ENCODE measurements at regions not wholly inside any gene's neighbourhood (a gene's known extent, or its start where the extent isn't known, plus 50 kb on each side); places are given as distances from the start of the nearest gene placed in this dataset.
"Not testable (repeated sequence)": the region's sequence is repeated elsewhere in the genome, so short reads cannot be mapped to it uniquely, and the experiment has no call there.

- DNase-seq = no peak
These were observed 458.9 kb downstream of the PRR16 start for GRCh38 chr5:120923026-120923425.

GRCh38 chr5:120926471-120926870, 462.4 kb downstream of the PRR16 start:
- no peak for DNase-seq

- no peak for DNase-seq
These were observed 463.9 kb downstream of the PRR16 start for GRCh38 chr5:120927950-120928530.

- no peak for DNase-seq
These were observed 468.4 kb downstream of the PRR16 start for GRCh38 chr5:120932480-120932879.

- no peak for DNase-seq
These were observed 469.9 kb downstream of the PRR16 start for GRCh38 chr5:120934031-120934430.

GRCh38 chr5:120936652-120937051, 472.6 kb downstream of the PRR16 start:
- no peak for DNase-seq

GRCh38 chr5:120938604-120939003, 474.5 kb downstream of the PRR16 start:
- no peak for DNase-seq

GRCh38 chr5:120942596-120943350, 478.7 kb downstream of the PRR16 start:
- no peak for DNase-seq

- DNase-seq = not testable (repeated sequence)
These were observed 485.5 kb downstream of the PRR16 start for GRCh38 chr5:120949596-120949995.

- not testable (repeated sequence) for DNase-seq
These were observed 489.3 kb downstream of the PRR16 start for GRCh38 chr5:120953445-120953844.

GRCh38 chr5:120954255-120954654, 490.2 kb downstream of the PRR16 start:
- no peak for DNase-seq

GRCh38 chr5:120955795-120956194, 491.7 kb downstream of the PRR16 start:
- no peak for DNase-seq

GRCh38 chr5:120958877-120959485, 494.9 kb downstream of the PRR16 start:
- DNase-seq = no peak

GRCh38 chr5:120960510-120960909, 496.4 kb downstream of the PRR16 start:
- no peak for DNase-seq

GRCh38 chr5:120967366-120967765, 503.3 kb downstream of the PRR16 start:
- no peak for DNase-seq

GRCh38 chr5:120974690-120975089, 510.6 kb downstream of the PRR16 start:
- DNase-seq = no peak

GRCh38 chr5:120982351-120982750, 518.3 kb downstream of the PRR16 start:
- DNase-seq = no peak

- no peak for DNase-seq
These were observed 521.4 kb downstream of the PRR16 start for GRCh38 chr5:120985526-120985925.

GRCh38 chr5:120988491-120988890, 524.4 kb downstream of the PRR16 start:
- DNase-seq = no peak

- no peak for DNase-seq
These were observed 524.8 kb downstream of the PRR16 start for GRCh38 chr5:120988941-120989340.

- no peak for DNase-seq
These were observed 527.5 kb downstream of the PRR16 start for GRCh38 chr5:120991569-120991968.

- DNase-seq = no peak
These were observed 530.0 kb downstream of the PRR16 start for GRCh38 chr5:120994112-120994511.

GRCh38 chr5:120999550-120999949, 535.5 kb downstream of the PRR16 start:
- no peak for DNase-seq

- DNase-seq = no peak
These were observed 542.1 kb downstream of the PRR16 start for GRCh38 chr5:121006217-121006616.

All from islet precursor cell (in vitro differentiated cells).